ENCODE measurements at regions not wholly inside any gene's neighbourhood (a gene's known extent, or its start where the extent isn't known, plus 50 kb on each side); places are given as distances from the start of the nearest gene placed in this dataset.

DNA sequence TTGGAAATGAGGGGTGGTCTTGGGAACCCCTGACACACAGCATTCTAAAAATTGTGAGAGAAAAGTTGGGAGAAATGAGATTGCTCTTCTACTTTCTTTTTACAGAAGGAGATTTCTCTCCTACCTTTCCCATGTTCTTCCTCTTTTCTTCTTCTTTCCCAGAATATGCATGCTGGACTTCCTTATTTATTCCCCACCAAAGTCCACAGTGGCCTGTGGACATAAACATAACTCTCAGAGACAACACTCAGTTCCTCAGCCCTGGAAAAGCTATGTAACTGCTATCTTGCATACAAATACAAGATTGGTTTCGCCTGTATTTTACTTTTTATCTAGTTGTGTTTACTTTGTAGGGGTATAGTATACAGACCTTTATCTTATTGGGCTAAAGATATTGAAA, 54.6 kb upstream of the C1GALT1 start:
- H3K27me3 ChIP-seq (ENCODE audit: control insufficient read depth in 5 of 5, insufficient read depth in 4 of 5, low read length in 5 of 5): no peaks in the 10 kb centered on the region
- peaks cover 4 to 27% (median 11%) of the 10 kb centered on the region in 5 donors for H3K4me1 ChIP-seq (ENCODE audit: control insufficient read depth in 5 of 5, insufficient read depth in 5 of 5, low read length in 5 of 5)
- H3K9ac ChIP-seq (ENCODE audit: low read length in 5 of 5): no peak overlapping the region
- no peak overlapping the region for H3K4me3 ChIP-seq (ENCODE audit: low read depth in 1 of 5, low read length in 5 of 5)
- H3K27ac ChIP-seq (ENCODE audit: low read depth, low read length): no peak overlapping the region
- no peaks in the 10 kb centered on the region for H3K36me3 ChIP-seq (ENCODE audit: control insufficient read depth in 5 of 5, insufficient read depth in 5 of 5, low read length in 5 of 5)
- H3K9me3 ChIP-seq (ENCODE audit: control insufficient read depth in 5 of 5, low read length in 5 of 5): no peaks in the 10 kb centered on the region

DNA sequence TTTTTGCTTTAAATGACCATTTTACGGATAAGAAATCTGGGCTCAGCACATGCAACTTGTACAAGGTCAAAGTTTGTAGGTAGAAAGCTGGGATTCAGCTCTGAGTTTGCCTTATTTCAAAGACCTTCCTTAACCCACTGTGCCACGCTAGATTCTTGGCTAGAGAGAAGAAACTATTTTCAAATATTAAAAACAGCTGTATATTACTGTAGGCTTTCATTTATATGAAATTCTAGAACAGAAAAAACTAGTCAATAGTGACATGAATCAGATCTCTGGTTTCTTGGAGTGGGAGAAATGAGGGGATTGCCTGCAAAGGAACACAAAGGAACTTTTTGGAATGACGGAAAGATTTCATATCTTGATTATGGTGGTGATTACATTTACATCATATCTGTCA, 53.0 kb upstream of the C1GALT1 start:
- no peak overlapping the region for H3K9ac ChIP-seq (ENCODE audit: low read length in 5 of 5)
- H3K9me3 ChIP-seq (ENCODE audit: control insufficient read depth in 5 of 5, low read length in 5 of 5): no peaks in the 10 kb centered on the region
- no peaks in the 10 kb centered on the region for H3K27me3 ChIP-seq (ENCODE audit: control insufficient read depth in 5 of 5, insufficient read depth in 4 of 5, low read length in 5 of 5)
- H3K36me3 ChIP-seq (ENCODE audit: control insufficient read depth in 5 of 5, insufficient read depth in 5 of 5, low read length in 5 of 5): no peaks in the 10 kb centered on the region
- peaks cover 0 to 27% (median 11%) of the 10 kb centered on the region in 5 donors for H3K4me1 ChIP-seq (ENCODE audit: control insufficient read depth in 5 of 5, insufficient read depth in 5 of 5, low read length in 5 of 5)
- H3K27ac ChIP-seq (ENCODE audit: low read depth, low read length): no peak overlapping the region
- H3K4me3 ChIP-seq (ENCODE audit: low read depth in 1 of 5, low read length in 5 of 5): no peak overlapping the region

DNA sequence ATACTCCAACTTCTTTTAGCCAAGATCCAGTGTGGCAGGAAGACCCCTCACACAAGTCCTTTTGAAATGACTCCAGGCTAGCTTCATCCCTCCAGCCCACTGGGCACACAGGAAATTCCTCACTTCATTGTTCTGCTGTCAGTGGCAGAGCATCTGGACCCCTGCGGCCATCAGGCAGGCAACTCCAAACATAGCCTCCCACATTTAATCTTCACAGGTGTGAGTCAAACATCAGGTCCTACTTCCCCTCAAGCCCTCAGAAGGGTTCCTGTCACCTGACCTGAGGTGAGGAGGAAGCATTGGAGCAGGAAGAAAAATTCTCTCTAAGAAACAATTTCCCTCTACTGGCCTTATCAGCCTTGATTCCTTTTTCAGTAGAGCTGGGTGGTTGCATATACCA, 51.1 kb upstream of the C1GALT1 start:
- Histone ChIP-seq H3K4me1 (ENCODE audit: control insufficient read depth in 5 of 5, insufficient read depth in 5 of 5, low read length in 5 of 5) (peaks cover 0 to 28% (median 7%) of the 10 kb centered on the region in 5 donors), H3K9me3 (ENCODE audit: control insufficient read depth in 5 of 5, low read length in 5 of 5) (no peaks in the 10 kb centered on the region), H3K27ac (ENCODE audit: low read depth, low read length) (no peak overlapping the region), H3K4me3 (ENCODE audit: low read depth in 1 of 5, low read length in 5 of 5) (no peak overlapping the region), H3K27me3 (ENCODE audit: control insufficient read depth in 5 of 5, insufficient read depth in 4 of 5, low read length in 5 of 5) (no peaks in the 10 kb centered on the region), H3K9ac (ENCODE audit: low read length in 5 of 5) (no peak overlapping the region), H3K36me3 (ENCODE audit: control insufficient read depth in 5 of 5, insufficient read depth in 5 of 5, low read length in 5 of 5) (no peaks in the 10 kb centered on the region)
